HEK293T (cell line): ENCODE measurements at regions not wholly inside any gene's neighbourhood (a gene's known extent, or its start where the extent isn't known, plus 50 kb on each side); places are given as distances from the start of the nearest gene placed in this dataset.

ENCODE experiments used
- CTCF ChIA-PET: fragments of 350-600 bp; formaldehyde crosslinking; extraction: SDS; loops from one replicate; lab custom pipeline; 2021; ENCODE audit warnings: antibody characterized with exemption, inconsistent platforms; lab: Yijun Ruan, JAX
- POLR2A ChIA-PET: fragments of 350-600 bp; formaldehyde crosslinking; extraction: SDS; loops from one replicate; lab custom pipeline; 2020; ENCODE audit warnings: antibody characterized with exemption, inconsistent platforms; lab: Yijun Ruan, JAX
- DNase-seq: peaks from one replicate; pipeline ENCODE4 v3.0.0; 2012; ENCODE audit warnings: mixed read lengths; ENCODE audit errors: extremely low spot score
- ARNT ChIP-seq: fragments of 450-650 bp; IDR thresholded peaks from 2 replicates; pipeline ENCODE4 v1.6.1; 2017; ENCODE audit warnings: mild to moderate bottlenecking
- BHLHE40 ChIP-seq: fragments of 450-650 bp; IDR thresholded peaks from 2 replicates; pipeline ENCODE4 v1.6.1; 2016; ENCODE audit warnings: mild to moderate bottlenecking, moderate library complexity, borderline replicate concordance
- CTBP1 ChIP-seq: fragments of 450-650 bp; IDR thresholded peaks from 2 replicates; pipeline ENCODE4 v1.6.1; 2016; ENCODE audit warnings: borderline replicate concordance
- ELF4 ChIP-seq: fragments of 450-650 bp; IDR thresholded peaks from 2 replicates; pipeline ENCODE4 v1.6.1; 2017; ENCODE audit warnings: antibody characterized with exemption
- FOXA1 ChIP-seq: fragments of 450-650 bp; IDR thresholded peaks from 2 replicates; pipeline ENCODE4 v1.6.1; 2016; ENCODE audit warnings: mild to moderate bottlenecking
- FOXK2 ChIP-seq: fragments of 450-650 bp; IDR thresholded peaks from 2 replicates; pipeline ENCODE4 v1.6.1; 2016; ENCODE audit warnings: mild to moderate bottlenecking
- FOXM1 ChIP-seq: fragments of 450-650 bp; IDR thresholded peaks from 2 replicates; pipeline ENCODE4 v1.6.1; 2017; ENCODE audit warnings: mild to moderate bottlenecking, borderline replicate concordance
- HDGF ChIP-seq: fragments of 450-650 bp; IDR thresholded peaks from 2 replicates; pipeline ENCODE4 v1.6.1; 2017; ENCODE audit warnings: antibody characterized with exemption, borderline replicate concordance
- L3MBTL2 ChIP-seq: fragments of 450-650 bp; conservative IDR thresholded peaks from 2 replicates; pipeline ENCODE4 v1.6.1; 2016; ENCODE audit warnings: mild to moderate bottlenecking
- LEF1 ChIP-seq: fragments of 450-650 bp; IDR thresholded peaks from 2 replicates; pipeline ENCODE4 v1.6.1; 2017; ENCODE audit warnings: mild to moderate bottlenecking, borderline replicate concordance
- NFRKB ChIP-seq: fragments of 450-650 bp; IDR thresholded peaks from 2 replicates; pipeline ENCODE4 v1.6.1; 2016; ENCODE audit warnings: mild to moderate bottlenecking, moderate library complexity
- PKNOX1 ChIP-seq: fragments of 450-650 bp; IDR thresholded peaks from 2 replicates; pipeline ENCODE4 v1.6.1; 2016
- SP1 ChIP-seq: fragments of 450-650 bp; IDR thresholded peaks from 2 replicates; pipeline ENCODE4 v1.6.1; 2017
- SUZ12 ChIP-seq: fragments of 450-650 bp; IDR thresholded peaks from 2 replicates; pipeline ENCODE4 v1.6.1; 2016; ENCODE audit warnings: mild to moderate bottlenecking
- TARDBP ChIP-seq: fragments of 450-650 bp; IDR thresholded peaks from 2 replicates; pipeline ENCODE4 v1.6.1; 2016
- ZNF384 ChIP-seq: fragments of 450-650 bp; IDR thresholded peaks from 2 replicates; pipeline ENCODE4 v1.6.1; 2016

DNA sequence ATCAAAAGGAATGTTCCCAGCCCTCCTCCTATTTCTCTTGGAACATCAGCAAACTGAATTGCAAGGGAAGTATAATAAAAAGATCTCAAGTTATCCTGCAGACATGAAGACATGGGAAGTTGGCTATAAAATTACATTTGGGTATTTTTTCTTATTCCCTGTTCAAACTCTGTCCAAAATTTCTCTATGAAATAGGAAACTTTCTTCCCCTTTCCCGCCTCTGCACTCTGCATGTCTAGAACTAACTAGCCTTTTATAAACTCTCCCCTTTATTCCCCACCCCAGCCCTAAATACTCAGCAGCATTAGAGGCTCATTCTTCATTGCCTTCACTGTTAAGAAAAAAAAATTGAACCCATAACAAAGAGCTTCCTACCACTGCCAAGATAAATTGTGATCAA lies 126.7 kb upstream of the EDNRA start:
- ChIA-PET CTCF (no interaction called here), POLR2A (no interaction called here)
- DNase-seq, result no peak
- TF ChIP-seq SUZ12 (no peak), FOXM1 (no peak), FOXK2 (no peak), ZNF384 (no peak), SP1 (no peak), L3MBTL2 (no peak), ELF4 (no peak), PKNOX1 (no peak), BHLHE40 (no peak), LEF1 (no peak), TARDBP (no peak)

- POLR2A ChIA-PET, result no interaction called here
- no peak for TF ChIP-seq LEF1
- no peak for TF ChIP-seq SUZ12
- TF ChIP-seq L3MBTL2, result no peak
- no peak for TF ChIP-seq CTBP1
- TF ChIP-seq FOXM1, result no peak
- no peak for TF ChIP-seq BHLHE40
- TF ChIP-seq FOXA1, result no peak
- TF ChIP-seq HDGF, result no peak
- no peak for TF ChIP-seq NFRKB
- CTCF ChIA-PET, result no interaction called here
- DNase-seq, result no peak
Observed at GRCh38 chr4:147355032-147355656, 125.8 kb upstream of the EDNRA start.

GRCh38 chr4:147355847-147356246 lies 125.0 kb upstream of the EDNRA start:
- DNase-seq, result no peak
- TF ChIP-seq PKNOX1, result no peak
- no peak for TF ChIP-seq SP1
- no peak for TF ChIP-seq FOXM1
- no peak for TF ChIP-seq NFRKB
- no peak for TF ChIP-seq ELF4
- no peak for TF ChIP-seq ARNT
- no peak for TF ChIP-seq BHLHE40
- no peak for TF ChIP-seq SUZ12
- TF ChIP-seq HDGF, result no peak
- no peak for TF ChIP-seq CTBP1
- POLR2A ChIA-PET, result no interaction called here
- CTCF ChIA-PET, result no interaction called here

DNA sequence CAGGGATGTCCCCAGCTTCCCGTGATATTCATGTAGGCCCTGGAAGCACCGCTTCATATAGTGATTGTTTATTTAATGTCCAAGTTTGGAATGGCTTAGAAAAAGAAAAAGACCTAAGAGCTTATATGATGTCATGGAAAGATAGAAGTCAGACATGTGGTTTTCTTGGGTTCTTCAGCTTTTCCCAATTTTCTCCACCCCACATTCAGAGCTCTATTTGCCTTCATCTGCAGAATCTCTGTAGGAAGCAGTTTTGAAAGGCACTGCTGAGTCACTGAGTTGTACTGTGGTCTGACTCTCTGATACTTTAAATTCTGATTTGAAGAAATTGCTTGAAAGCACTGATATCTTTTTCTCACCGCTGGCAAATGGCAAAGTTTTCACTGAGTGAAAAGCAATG lies 120.6 kb upstream of the EDNRA start:
- TF ChIP-seq FOXK2 (no peak), L3MBTL2 (no peak), LEF1 (no peak), BHLHE40 (no peak), PKNOX1 (no peak), ELF4 (no peak), SUZ12 (no peak), NFRKB (no peak), FOXM1 (no peak), TARDBP (no peak), CTBP1 (no peak), ZNF384 (no peak), ARNT (no peak), SP1 (no peak), HDGF (no peak), FOXA1 (no peak)
- ChIA-PET POLR2A (interaction anchor here (1.4 kb wide), 1 partner anchor 10 kb away, joined by 4 read pairs; no protein-coding TSS in a partner anchor), CTCF (interaction anchor here (0.5 to 0.7 kb wide), 3 partner anchors 26 to 1936 kb away, joined by 3 to 5 read pairs (median 3); no protein-coding TSS in a partner anchor)
- no peak for DNase-seq

DNA sequence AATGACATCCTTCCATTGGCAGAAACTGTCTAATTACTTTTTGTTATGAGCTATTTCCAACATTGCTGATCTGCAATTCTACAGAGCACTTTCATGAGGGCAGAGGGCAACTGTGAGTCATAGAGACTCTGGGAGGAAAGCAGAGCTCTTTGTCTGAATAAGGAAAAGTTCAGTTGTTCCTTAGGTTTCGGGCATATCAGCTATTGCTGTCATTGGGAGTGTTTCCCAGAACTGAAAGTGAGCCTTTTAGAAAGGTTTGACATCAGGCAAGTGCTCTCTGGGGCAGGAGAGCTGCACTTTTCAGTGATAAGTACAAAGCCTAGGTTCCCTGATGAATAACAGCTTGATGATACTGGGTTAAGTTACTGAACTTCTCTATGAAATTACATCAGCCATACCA lies 119.2 kb upstream of the EDNRA start:
- ChIA-PET POLR2A (interaction anchor here (1.0 to 1.3 kb wide), 2 partner anchors 13 to 17 kb away, joined by 4 read pairs; no protein-coding TSS in a partner anchor), CTCF (no interaction called here)
- no peak for DNase-seq
- TF ChIP-seq ARNT (no peak), L3MBTL2 (no peak), FOXM1 (no peak), FOXA1 (no peak)

DNA sequence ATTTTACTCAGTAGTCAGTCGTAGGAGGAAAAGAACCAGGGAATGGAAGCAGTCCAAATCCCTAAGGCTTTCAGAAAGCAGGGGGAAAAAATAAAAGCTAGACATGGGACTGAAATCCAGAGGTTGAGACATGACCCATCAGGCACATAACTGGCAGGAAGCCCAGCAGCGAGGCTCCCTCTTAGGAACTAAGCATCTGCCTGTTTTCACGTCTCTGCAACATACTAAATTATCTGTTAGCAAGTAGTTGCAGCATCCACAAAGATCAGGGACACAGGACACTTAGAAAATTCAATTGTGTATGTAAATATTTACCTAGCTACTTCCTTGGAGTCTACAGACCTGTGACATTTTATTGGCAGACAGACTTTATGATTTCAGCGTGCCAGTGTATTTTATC lies 118.0 kb upstream of the EDNRA start:
- TF ChIP-seq ZNF384, result no peak
- TF ChIP-seq PKNOX1, result no peak
- TF ChIP-seq FOXK2, result no peak
- TF ChIP-seq L3MBTL2, result no peak
- TF ChIP-seq NFRKB, result no peak
- TF ChIP-seq FOXM1, result no peak
- TF ChIP-seq ARNT, result no peak
- no peak for TF ChIP-seq CTBP1
- no peak for TF ChIP-seq ELF4
- TF ChIP-seq SP1, result no peak
- TF ChIP-seq HDGF, result no peak
- TF ChIP-seq BHLHE40, result no peak
- TF ChIP-seq TARDBP, result no peak
- no peak for TF ChIP-seq FOXA1
- TF ChIP-seq SUZ12, result no peak
- TF ChIP-seq LEF1, result no peak
- ChIA-PET CTCF (no interaction called here), POLR2A (no interaction called here)
- no peak for DNase-seq
